ENCODE measurements at regions not wholly inside any gene's neighbourhood (a gene's known extent, or its start where the extent isn't known, plus 50 kb on each side); places are given as distances from the start of the nearest gene placed in this dataset.
"Not testable (repeated sequence)": the region's sequence is repeated elsewhere in the genome, so short reads cannot be mapped to it uniquely, and the experiment has no call there.

DNA sequence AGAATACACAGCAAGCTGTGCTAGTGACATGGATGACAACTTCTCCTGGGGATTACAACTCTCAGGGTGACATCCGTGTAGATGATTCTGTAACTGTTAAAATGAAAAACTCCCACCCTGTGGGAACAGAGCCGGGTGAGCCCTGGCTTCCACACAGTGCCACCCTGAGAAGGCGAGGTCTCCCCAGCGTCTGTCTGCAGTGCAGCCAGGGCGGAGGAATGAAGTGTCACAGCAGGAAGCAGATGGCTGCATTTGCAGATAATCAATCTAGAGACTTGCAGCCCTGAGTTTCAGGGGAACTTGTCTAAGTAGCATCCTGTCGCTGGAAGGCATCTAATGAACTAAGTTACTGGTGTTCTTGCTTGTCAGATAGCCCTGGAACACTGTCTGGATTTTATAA lies 56.5 kb upstream of the UNC93A start:
- TF ChIP-seq BACH2 (CRISPR knock-in tag; IDR thresholded peaks at IDR 0.05; ENCODE audit: borderline replicate concordance); TCF4 (CRISPR knock-in tag; IDR thresholded peaks at IDR 0.05; ENCODE audit: borderline replicate concordance); TOX (CRISPR knock-in tag; IDR thresholded peaks at IDR 0.05; ENCODE audit: borderline replicate concordance); PATZ1 (CRISPR knock-in tag; IDR thresholded peaks at IDR 0.05; ENCODE audit: borderline replicate concordance); ZFP3 (CRISPR knock-in tag; IDR thresholded peaks at IDR 0.05); ZFP30 (CRISPR knock-in tag; IDR thresholded peaks at IDR 0.05); OSR1 (CRISPR knock-in tag; IDR thresholded peaks at IDR 0.05); ESRRG (CRISPR knock-in tag; IDR thresholded peaks at IDR 0.05); ISL1 (CRISPR knock-in tag; IDR thresholded peaks at IDR 0.05): not testable (repeated sequence)
- TF ChIP-seq, protein P1, sequence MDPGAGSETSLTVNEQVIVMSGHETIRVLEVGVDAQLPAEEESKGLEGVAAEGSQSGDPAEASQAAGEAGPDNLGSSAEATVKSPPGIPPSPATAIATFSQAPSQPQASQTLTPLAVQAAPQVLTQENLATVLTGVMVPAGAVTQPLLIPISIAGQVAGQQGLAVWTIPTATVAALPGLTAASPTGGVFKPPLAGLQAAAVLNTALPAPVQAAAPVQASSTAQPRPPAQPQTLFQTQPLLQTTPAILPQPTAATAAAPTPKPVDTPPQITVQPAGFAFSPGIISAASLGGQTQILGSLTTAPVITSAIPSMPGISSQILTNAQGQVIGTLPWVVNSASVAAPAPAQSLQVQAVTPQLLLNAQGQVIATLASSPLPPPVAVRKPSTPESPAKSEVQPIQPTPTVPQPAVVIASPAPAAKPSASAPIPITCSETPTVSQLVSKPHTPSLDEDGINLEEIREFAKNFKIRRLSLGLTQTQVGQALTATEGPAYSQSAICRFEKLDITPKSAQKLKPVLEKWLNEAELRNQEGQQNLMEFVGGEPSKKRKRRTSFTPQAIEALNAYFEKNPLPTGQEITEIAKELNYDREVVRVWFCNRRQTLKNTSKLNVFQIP (CRISPR knock-in tag; IDR thresholded peaks at IDR 0.05; ENCODE audit: borderline replicate concordance, low read depth), result not testable (repeated sequence)
